HG02870 (cell line): ENCODE measurements at regions not wholly inside any gene's neighbourhood (a gene's known extent, or its start where the extent isn't known, plus 50 kb on each side); places are given as distances from the start of the nearest gene placed in this dataset.

Source experiments
- ATAC-seq: cut with Tn5 transposase; IDR thresholded peaks from one replicate; pipeline ENCODE4 v1.9.1; 2021; ENCODE audit warnings: mild to moderate bottlenecking, moderate library complexity; ENCODE audit not compliant: unreplicated experiment

GRCh38 chr1:208757846-208758245 lies 513.7 kb upstream of the PLXNA2 start:
- no peak for ATAC-seq

GRCh38 chr1:208759255-208759654 lies 515.1 kb upstream of the PLXNA2 start:
- ATAC-seq: no peak

- no peak for ATAC-seq
Measured at GRCh38 chr1:208763971-208764370, 519.8 kb upstream of the PLXNA2 start.

GRCh38 chr1:208766832-208767231 lies 522.6 kb upstream of the PLXNA2 start:
- ATAC-seq: no peak

- no peak for ATAC-seq
Measured at GRCh38 chr1:208767816-208768215, 523.6 kb upstream of the PLXNA2 start.

GRCh38 chr1:208772891-208773290 lies 528.7 kb upstream of the PLXNA2 start:
- ATAC-seq: no peak

- ATAC-seq: no peak
Measured at GRCh38 chr1:208775841-208776240, 531.7 kb upstream of the PLXNA2 start.

GRCh38 chr1:208778417-208778816 lies 534.2 kb upstream of the PLXNA2 start:
- no peak for ATAC-seq

- no peak for ATAC-seq
Measured at GRCh38 chr1:208781391-208782045, 537.3 kb upstream of the PLXNA2 start.

- no peak for ATAC-seq
Measured at GRCh38 chr1:208782186-208782585, 538.0 kb upstream of the PLXNA2 start.

- ATAC-seq: no peak
Measured at GRCh38 chr1:208785629-208786028, 541.4 kb upstream of the PLXNA2 start.

- ATAC-seq: no peak
Measured at GRCh38 chr1:208787219-208787618, 543.0 kb upstream of the PLXNA2 start.

- ATAC-seq: no peak
Measured at GRCh38 chr1:208788013-208788540, 543.9 kb upstream of the PLXNA2 start.

- no peak for ATAC-seq
Measured at GRCh38 chr1:208791456-208791855, 547.3 kb upstream of the PLXNA2 start.

- ATAC-seq: no peak
Measured at GRCh38 chr1:208793861-208794345, 549.7 kb upstream of the PLXNA2 start.

GRCh38 chr1:208799186-208799585 lies 555.0 kb upstream of the PLXNA2 start:
- no peak for ATAC-seq

- no peak for ATAC-seq
Measured at GRCh38 chr1:208803011-208803811, 559.0 kb upstream of the PLXNA2 start.

- ATAC-seq: no peak
Measured at GRCh38 chr1:208807446-208808127, 563.4 kb upstream of the PLXNA2 start.

GRCh38 chr1:208808301-208808700 lies 564.1 kb upstream of the PLXNA2 start:
- no peak for ATAC-seq

- no peak for ATAC-seq
Measured at GRCh38 chr1:208809876-208810275, 565.7 kb upstream of the PLXNA2 start.

GRCh38 chr1:208818770-208819445 lies 574.7 kb upstream of the PLXNA2 start:
- no peak for ATAC-seq
